Keratinocyte (primary cell): ENCODE measurements at regions not wholly inside any gene's neighbourhood (a gene's known extent, or its start where the extent isn't known, plus 50 kb on each side); places are given as distances from the start of the nearest gene placed in this dataset.
A peak's percentile ranks its signal among the peaks of the same experiment; 100 is the strongest.

ENCODE experiments used
- DNase-seq: peaks from one replicate; pipeline ENCODE4 v3.0.0-alpha.2; 2011; ENCODE audit warnings: low read depth, missing footprints, low spot score
- FAIRE-seq: peaks from 2 replicates; lab custom pipeline; 2011; peaks lifted over from hg19 to GRCh38; lab: Jason Lieb, UNC
- H2AFZ ChIP-seq: 2 replicates; pipeline ENCODE4 v1.6.0; 2012; ENCODE audit warnings: low read length, control low read depth, inconsistent platforms; ENCODE audit not compliant: control insufficient read depth
- H3K27ac ChIP-seq: 2 replicates; pipeline ENCODE4 v1.5.1; 2011; ENCODE audit warnings: low read length; ENCODE audit not compliant: control insufficient read depth, insufficient read depth
- H3K27me3 ChIP-seq: 3 replicates; pipeline ENCODE4 v1.6.0; 2011; ENCODE audit warnings: low read length; ENCODE audit not compliant: control insufficient read depth, insufficient read depth; ENCODE audit errors: extremely low read depth
- H3K36me3 ChIP-seq, 2 experiments: 2 replicates in 1 of 2; 3 replicates in 1 of 2; pipeline ENCODE4 v1.5.1; 2011; ENCODE audit warnings: low read length in 2 of 2, mild to moderate bottlenecking in 1 of 2; ENCODE audit not compliant: control insufficient read depth in 2 of 2, insufficient read depth in 2 of 2; ENCODE audit errors: extremely low read depth in 1 of 2
- H3K4me1 ChIP-seq: 3 replicates; pipeline ENCODE4 v1.5.1; 2011; ENCODE audit warnings: low read length; ENCODE audit not compliant: control insufficient read depth, insufficient read depth; ENCODE audit errors: extremely low read depth
- H3K4me2 ChIP-seq: 3 replicates; pipeline ENCODE4 v1.6.0; 2011; ENCODE audit warnings: low read depth, low read length; ENCODE audit not compliant: control insufficient read depth, insufficient read depth; ENCODE audit errors: extremely low read depth
- H3K4me3 ChIP-seq, 3 experiments: fragments of 200-600 bp in 1 of 3; sonication (generic) in 1 of 3; 2 replicates in 2 of 3; 3 replicates in 1 of 3; pipeline ENCODE4 v1.5.1; 2011 to 2016; ENCODE audit warnings: low read length in 3 of 3, mild to moderate bottlenecking in 3 of 3, control low read depth in 2 of 3, inconsistent platforms in 1 of 3, low read depth in 1 of 3, mixed read lengths in 1 of 3, mixed run types in 1 of 3, moderate library complexity in 1 of 3; ENCODE audit not compliant: control insufficient read depth in 2 of 3, insufficient read depth in 2 of 3; ENCODE audit errors: extremely low read depth in 1 of 3
- H3K79me2 ChIP-seq: 2 replicates; pipeline ENCODE4 v1.6.0; 2012; ENCODE audit warnings: low read length; ENCODE audit not compliant: control insufficient read depth, insufficient read depth
- H3K9ac ChIP-seq: 3 replicates; pipeline ENCODE4 v1.6.0; 2011; ENCODE audit warnings: low read length; ENCODE audit not compliant: control insufficient read depth, insufficient read depth; ENCODE audit errors: extremely low read depth
- H3K9me1 ChIP-seq: 3 replicates; pipeline ENCODE4 v1.6.0; 2011; ENCODE audit warnings: low read length; ENCODE audit not compliant: control insufficient read depth, insufficient read depth; ENCODE audit errors: extremely low read depth
- H3K9me3 ChIP-seq: 2 replicates; pipeline ENCODE4 v1.5.1; 2012; ENCODE audit warnings: low read depth, low read length; ENCODE audit not compliant: control insufficient read depth
- H4K20me1 ChIP-seq: 3 replicates; pipeline ENCODE4 v1.6.0; 2011; ENCODE audit warnings: low read length; ENCODE audit not compliant: control insufficient read depth, insufficient read depth; ENCODE audit errors: extremely low read depth
- EZH2 ChIP-seq: IDR thresholded peaks from one replicate; pipeline ENCODE4 v1.6.1; 2012; ENCODE audit warnings: inconsistent platforms, mild to moderate bottlenecking, low read length, moderate library complexity
- dilution Hi-C: fragments of 300-500 bp; cut with MboI; formaldehyde crosslinking; loops from one replicate; pipeline ENCODE4 v1.7.0; 2020; ENCODE audit warnings: low sequenced_read_pairs; ENCODE audit not compliant: extremely low pct_ligation_motif_present
- TF ChIP-seq, protein P1 (sequence below), 3 experiments: IDR thresholded peaks in 1 of 3; conservative IDR thresholded peaks in 1 of 3; optimal IDR thresholded peaks in 1 of 3; 2 replicates in 2 of 3; 3 replicates in 1 of 3; pipeline versions ENCODE3 to v1.5.1; 2011; ENCODE audit warnings: low read length in 3 of 3, mild to moderate bottlenecking in 3 of 3, moderate library complexity in 2 of 3, control low read depth in 1 of 3, inconsistent platforms in 1 of 3; ENCODE audit not compliant: insufficient read depth in 2 of 3; ENCODE audit errors: extremely low read depth in 1 of 3

DNA sequence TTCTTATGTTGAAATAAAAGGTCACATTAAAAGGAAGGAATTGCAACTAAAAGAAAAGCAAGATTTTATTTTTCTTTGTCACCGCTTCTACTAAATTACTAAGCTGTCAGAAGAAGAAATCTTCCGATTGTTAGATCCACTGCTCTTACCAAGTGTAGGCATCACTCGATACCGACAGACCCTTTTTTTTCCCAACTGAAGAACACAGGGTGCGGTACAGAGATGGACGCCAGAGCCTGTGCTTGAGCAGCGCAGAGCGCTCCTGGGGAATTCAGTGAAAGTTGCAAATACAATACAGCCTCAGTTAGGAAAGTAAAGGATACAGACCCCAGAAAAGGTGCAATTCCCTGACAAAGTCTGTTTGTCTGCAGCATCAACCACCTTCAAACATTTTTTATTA is 94.9 kb upstream of the WDR17 start:
- no peak for FAIRE-seq
- Histone ChIP-seq H3K9me3 (no peaks in the 10 kb centered on the region), H4K20me1 (no peaks in the 10 kb centered on the region), H3K36me3 (no peaks in the 10 kb centered on the region), H3K27me3 (no peaks in the 10 kb centered on the region), H2AFZ (no peak overlapping the region), H3K27ac (no peak overlapping the region), H3K9me1 (no peaks in the 10 kb centered on the region), H3K4me1 (no peaks in the 10 kb centered on the region), H3K79me2 (no peaks in the 10 kb centered on the region), H3K4me3 (no peak overlapping the region), H3K4me2 (no peak overlapping the region), H3K9ac (no peak overlapping the region)
- dilution Hi-C loops, result no loop called here
- DNase-seq, result no peak
- TF ChIP-seq, protein P1, sequence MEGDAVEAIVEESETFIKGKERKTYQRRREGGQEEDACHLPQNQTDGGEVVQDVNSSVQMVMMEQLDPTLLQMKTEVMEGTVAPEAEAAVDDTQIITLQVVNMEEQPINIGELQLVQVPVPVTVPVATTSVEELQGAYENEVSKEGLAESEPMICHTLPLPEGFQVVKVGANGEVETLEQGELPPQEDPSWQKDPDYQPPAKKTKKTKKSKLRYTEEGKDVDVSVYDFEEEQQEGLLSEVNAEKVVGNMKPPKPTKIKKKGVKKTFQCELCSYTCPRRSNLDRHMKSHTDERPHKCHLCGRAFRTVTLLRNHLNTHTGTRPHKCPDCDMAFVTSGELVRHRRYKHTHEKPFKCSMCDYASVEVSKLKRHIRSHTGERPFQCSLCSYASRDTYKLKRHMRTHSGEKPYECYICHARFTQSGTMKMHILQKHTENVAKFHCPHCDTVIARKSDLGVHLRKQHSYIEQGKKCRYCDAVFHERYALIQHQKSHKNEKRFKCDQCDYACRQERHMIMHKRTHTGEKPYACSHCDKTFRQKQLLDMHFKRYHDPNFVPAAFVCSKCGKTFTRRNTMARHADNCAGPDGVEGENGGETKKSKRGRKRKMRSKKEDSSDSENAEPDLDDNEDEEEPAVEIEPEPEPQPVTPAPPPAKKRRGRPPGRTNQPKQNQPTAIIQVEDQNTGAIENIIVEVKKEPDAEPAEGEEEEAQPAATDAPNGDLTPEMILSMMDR (optimal IDR thresholded peaks at IDR 0.05 in 1 of 3, IDR thresholded peaks at IDR 0.05 in 1 of 3, conservative IDR thresholded peaks at IDR 0.05 in 1 of 3; ENCODE audit: extremely low read depth in 1 of 3, insufficient read depth in 2 of 3, low read length in 3 of 3), result no peak
- no peak for TF ChIP-seq EZH2

DNA sequence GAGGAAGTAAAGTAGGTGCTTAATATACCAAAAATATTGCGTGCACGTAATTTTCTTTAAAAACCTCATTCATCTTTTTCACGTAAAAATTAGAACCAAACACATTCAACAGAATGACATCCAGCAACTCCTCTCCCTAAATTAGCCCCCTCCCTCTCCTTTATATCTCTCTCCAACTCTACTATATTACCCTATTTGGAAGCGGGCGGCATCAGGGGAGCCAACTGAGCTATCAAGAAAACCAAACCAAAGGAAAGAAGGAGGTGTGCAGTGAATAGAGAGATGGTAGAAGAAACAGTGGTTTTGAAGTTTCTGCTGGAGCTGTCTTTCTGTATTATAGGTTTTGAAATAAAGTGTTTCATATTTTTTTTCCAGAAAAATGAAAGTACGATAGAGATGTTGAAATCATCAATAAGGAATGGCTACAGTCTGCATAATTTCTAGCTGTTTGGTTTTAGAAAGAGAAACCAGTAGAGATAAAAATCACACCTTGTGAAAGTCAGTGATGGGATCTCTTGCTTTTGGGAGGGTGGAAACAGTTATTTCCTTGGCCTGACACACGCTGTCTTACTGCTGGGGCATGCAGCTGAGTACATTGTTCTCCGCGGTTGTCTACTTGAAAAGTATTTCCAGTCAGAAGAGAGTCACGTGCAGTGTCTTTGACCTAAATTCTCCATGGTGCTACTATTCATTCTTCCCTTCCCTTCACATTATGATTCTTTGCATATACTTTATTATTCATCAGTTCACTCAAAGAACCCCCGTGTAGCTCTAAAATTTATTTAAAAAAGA is 94.1 kb upstream of the WDR17 start:
- Histone ChIP-seq H3K4me1 (no peaks in the 10 kb centered on the region), H3K27me3 (no peaks in the 10 kb centered on the region), H3K27ac (no peak overlapping the region), H3K4me3 (no peak overlapping the region), H3K9me1 (no peaks in the 10 kb centered on the region), H3K9me3 (no peaks in the 10 kb centered on the region), H3K4me2 (peak overlapping the region; percentile 27), H3K36me3 (no peaks in the 10 kb centered on the region), H3K79me2 (no peaks in the 10 kb centered on the region), H3K9ac (no peak overlapping the region), H4K20me1 (no peaks in the 10 kb centered on the region), H2AFZ (no peak overlapping the region)
- no peak for FAIRE-seq
- dilution Hi-C loops, result no loop called here
- DNase-seq, result no peak
- no peak for TF ChIP-seq EZH2
- TF ChIP-seq, protein P1 (optimal IDR thresholded peaks at IDR 0.05 in 1 of 3, IDR thresholded peaks at IDR 0.05 in 1 of 3, conservative IDR thresholded peaks at IDR 0.05 in 1 of 3; ENCODE audit: extremely low read depth in 1 of 3, insufficient read depth in 2 of 3, low read length in 3 of 3), result no peak
